ENCODE measurements at regions not wholly inside any gene's neighbourhood (a gene's known extent, or its start where the extent isn't known, plus 50 kb on each side); places are given as distances from the start of the nearest gene placed in this dataset.

DNA sequence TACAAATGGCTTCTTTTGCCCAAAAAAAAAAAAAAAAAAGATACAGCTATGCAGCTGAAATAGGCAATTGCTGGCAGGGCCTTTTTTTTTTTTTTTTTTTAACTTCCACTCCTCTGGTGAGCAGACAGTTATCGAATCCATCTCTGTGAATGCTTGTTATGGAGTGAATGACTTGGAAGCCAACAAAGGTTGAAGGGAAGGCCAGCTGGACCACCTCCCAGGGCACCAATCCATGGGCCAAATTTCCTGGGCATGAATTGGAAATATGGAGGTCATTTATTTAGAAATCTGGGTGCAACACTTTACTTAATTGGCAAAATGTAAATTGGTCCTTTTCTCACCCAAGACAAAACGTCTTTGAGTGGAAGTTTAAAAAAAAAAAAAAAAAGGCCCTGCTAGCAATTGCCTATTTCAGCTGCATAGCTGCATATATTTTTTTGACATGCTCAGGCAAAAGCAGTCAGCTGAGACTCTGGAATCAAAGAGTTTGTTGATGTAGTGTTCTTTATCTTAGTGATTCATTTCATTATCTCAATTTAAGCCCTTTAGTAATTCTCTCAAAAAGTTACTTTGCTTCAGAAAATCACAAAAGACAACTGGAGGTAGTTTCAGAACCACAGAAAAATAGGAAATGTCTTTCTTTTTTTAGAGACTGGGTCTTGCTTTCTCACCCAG is 392.2 kb upstream of the KLF4 start:
- Histone ChIP-seq H2AFZ (ENCODE audit: low read length) (no peak overlapping the region), H3K27ac (ENCODE audit: low read length) (no peak overlapping the region), H3K4me1 (ENCODE audit: insufficient read depth, low read length) (peaks cover 7% of the 10 kb centered on the region; the same call in 1 of the 2 replicates), H3F3A (ENCODE audit: low read length, unreplicated experiment) (no peaks in the 10 kb centered on the region), H3K4me3 (ENCODE audit: low read length) (no peak overlapping the region), H4K20me1 (ENCODE audit: low read length) (no peaks in the 10 kb centered on the region), H3K36me3 (ENCODE audit: low read depth, low read length) (no peaks in the 10 kb centered on the region), H3K27me3 (ENCODE audit: low read length) (no peaks in the 10 kb centered on the region), H3K79me2 (ENCODE audit: low read length) (no peaks in the 10 kb centered on the region), H3K9me3 (ENCODE audit: low read length) (no peaks in the 10 kb centered on the region), H3K9me2 (replicated peaks; ENCODE audit: low read length) (no peaks in the 10 kb centered on the region), H3K9ac (ENCODE audit: low read length) (no peak overlapping the region), H3K4me2 (ENCODE audit: low read length) (no peak overlapping the region)
- no TSS peak for BruUV-seq (replicated peaks)
- no peak for ATAC-seq
- DNase-seq, result no peak
- TF ChIP-seq CTCF (conservative IDR thresholded peaks at IDR 0.05; ENCODE audit: low read depth, low read length), result no peak
- no peak for TF ChIP-seq EZH2 (IDR thresholded peaks at IDR 0.05; ENCODE audit: low read length, unreplicated experiment)
- no peak for TF ChIP-seq EZH2phosphoT487 (IDR thresholded peaks at IDR 0.05; ENCODE audit: borderline replicate concordance, low read length)
- ChIA-PET POLR2A (ENCODE audit: unreplicated experiment) (no interaction called here), CTCF (no interaction called here)
- intact Hi-C loops (cut with micrococcal nuclease), result no loop called here

GRCh38 chr9:107878462-107878861 is 388.9 kb upstream of the KLF4 start:
- H3K36me3 ChIP-seq (ENCODE audit: low read depth, low read length), result no peaks in the 10 kb centered on the region
- H3K4me2 ChIP-seq (ENCODE audit: low read length), result no peak overlapping the region
- no peak overlapping the region for H3K4me3 ChIP-seq (ENCODE audit: low read length)
- no peaks in the 10 kb centered on the region for H3K79me2 ChIP-seq (ENCODE audit: low read length)
- no peak for ATAC-seq
- no peaks in the 10 kb centered on the region for H4K20me1 ChIP-seq (ENCODE audit: low read length)
- H2AFZ ChIP-seq (ENCODE audit: low read length), result no peak overlapping the region
- no TSS peak for BruUV-seq (replicated peaks)
- H3K27me3 ChIP-seq (ENCODE audit: low read length), result no peaks in the 10 kb centered on the region
- ChIA-PET POLR2A (ENCODE audit: unreplicated experiment) (no interaction called here), CTCF (no interaction called here)
- H3K27ac ChIP-seq (ENCODE audit: low read length), result no peak overlapping the region
- intact Hi-C loops (cut with micrococcal nuclease), result no loop called here
- H3K4me1 ChIP-seq (ENCODE audit: insufficient read depth, low read length), result peaks cover 7% of the 10 kb centered on the region; the same call in 1 of the 2 replicates
- no peaks in the 10 kb centered on the region for H3K9me2 ChIP-seq (replicated peaks; ENCODE audit: low read length)
- H3K9ac ChIP-seq (ENCODE audit: low read length), result no peak overlapping the region
- no peaks in the 10 kb centered on the region for H3F3A ChIP-seq (ENCODE audit: low read length, unreplicated experiment)
- no peak for TF ChIP-seq EZH2phosphoT487 (IDR thresholded peaks at IDR 0.05; ENCODE audit: borderline replicate concordance, low read length)
- no peak for TF ChIP-seq EZH2 (IDR thresholded peaks at IDR 0.05; ENCODE audit: low read length, unreplicated experiment)
- no peak for TF ChIP-seq CTCF (conservative IDR thresholded peaks at IDR 0.05; ENCODE audit: low read depth, low read length)
- no peak for DNase-seq
- no peaks in the 10 kb centered on the region for H3K9me3 ChIP-seq (ENCODE audit: low read length)

DNA sequence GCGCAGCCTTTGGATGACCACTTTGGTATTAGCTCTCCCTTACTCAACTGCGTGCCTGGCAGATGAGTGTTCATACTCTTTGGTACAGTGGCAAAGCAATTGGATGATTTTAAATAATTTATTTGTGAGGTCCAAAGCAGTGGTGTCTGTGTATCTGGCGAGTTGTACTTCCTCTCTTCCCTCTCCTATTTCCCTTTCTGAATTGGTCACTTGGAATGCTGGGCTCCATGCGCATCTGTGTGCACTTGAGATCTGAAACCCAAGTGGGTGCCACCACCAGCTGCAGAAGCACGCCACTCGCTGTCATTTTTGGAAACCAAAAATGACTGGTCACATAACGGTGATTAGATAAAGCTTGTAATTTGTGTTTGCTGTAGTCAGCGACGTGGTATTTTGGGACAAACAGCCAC is 386.0 kb upstream of the KLF4 start:
- TF ChIP-seq EZH2 (IDR thresholded peaks at IDR 0.05; ENCODE audit: low read length, unreplicated experiment), result no peak
- no peak for TF ChIP-seq EZH2phosphoT487 (IDR thresholded peaks at IDR 0.05; ENCODE audit: borderline replicate concordance, low read length)
- TF ChIP-seq CTCF (conservative IDR thresholded peaks at IDR 0.05; ENCODE audit: low read depth, low read length), result no peak
- ATAC-seq (no peak), DNase-seq (no peak)
- no peaks in the 10 kb centered on the region for H3K27me3 ChIP-seq (ENCODE audit: low read length)
- peaks cover 6% of the 10 kb centered on the region; the same call in 1 of the 2 replicates for H3K4me1 ChIP-seq (ENCODE audit: insufficient read depth, low read length)
- no peaks in the 10 kb centered on the region for H3K9me3 ChIP-seq (ENCODE audit: low read length)
- intact Hi-C loops (cut with micrococcal nuclease), result no loop called here
- no peak overlapping the region for H3K4me2 ChIP-seq (ENCODE audit: low read length)
- POLR2A ChIA-PET (ENCODE audit: unreplicated experiment), result no interaction called here
- no peak overlapping the region for H3K27ac ChIP-seq (ENCODE audit: low read length)
- H3K9ac ChIP-seq (ENCODE audit: low read length), result no peak overlapping the region
- no peaks in the 10 kb centered on the region for H3K36me3 ChIP-seq (ENCODE audit: low read depth, low read length)
- BruUV-seq (replicated peaks), result no TSS peak
- no peaks in the 10 kb centered on the region for H3F3A ChIP-seq (ENCODE audit: low read length, unreplicated experiment)
- H3K9me2 ChIP-seq (replicated peaks; ENCODE audit: low read length), result no peaks in the 10 kb centered on the region
- CTCF ChIA-PET, result no interaction called here
- H3K4me3 ChIP-seq (ENCODE audit: low read length), result no peak overlapping the region
- no peaks in the 10 kb centered on the region for H4K20me1 ChIP-seq (ENCODE audit: low read length)
- H3K79me2 ChIP-seq (ENCODE audit: low read length), result no peaks in the 10 kb centered on the region
- no peak overlapping the region for H2AFZ ChIP-seq (ENCODE audit: low read length)
